ENCODE measurements at regions not wholly inside any gene's neighbourhood (a gene's known extent, or its start where the extent isn't known, plus 50 kb on each side); places are given as distances from the start of the nearest gene placed in this dataset.
A peak's percentile ranks its signal among the peaks of the same experiment; 100 is the strongest.
"Not testable (repeated sequence)": the region's sequence is repeated elsewhere in the genome, so short reads cannot be mapped to it uniquely, and the experiment has no call there.

DNA sequence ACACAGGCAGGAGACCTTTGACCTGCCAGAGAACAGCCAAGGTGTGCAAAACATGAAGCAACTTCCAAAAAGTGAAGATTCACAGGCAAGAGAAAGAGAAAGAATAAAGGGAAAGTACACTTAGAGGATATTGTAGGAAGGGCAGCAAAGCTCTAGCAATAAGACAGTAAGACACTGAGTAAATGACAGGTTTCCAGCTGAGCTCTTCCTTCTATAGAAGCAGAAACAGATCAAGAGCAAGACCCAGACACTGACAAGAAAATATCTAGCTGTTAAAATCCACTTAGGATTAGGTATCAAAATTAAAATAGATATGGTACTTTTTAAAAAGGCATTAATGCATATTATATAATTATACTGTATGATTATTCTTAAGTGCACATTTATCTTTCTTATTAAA is 333.4 kb downstream of the RAP2B start:
- H3K4me3 ChIP-seq: no peak overlapping the region

DNA sequence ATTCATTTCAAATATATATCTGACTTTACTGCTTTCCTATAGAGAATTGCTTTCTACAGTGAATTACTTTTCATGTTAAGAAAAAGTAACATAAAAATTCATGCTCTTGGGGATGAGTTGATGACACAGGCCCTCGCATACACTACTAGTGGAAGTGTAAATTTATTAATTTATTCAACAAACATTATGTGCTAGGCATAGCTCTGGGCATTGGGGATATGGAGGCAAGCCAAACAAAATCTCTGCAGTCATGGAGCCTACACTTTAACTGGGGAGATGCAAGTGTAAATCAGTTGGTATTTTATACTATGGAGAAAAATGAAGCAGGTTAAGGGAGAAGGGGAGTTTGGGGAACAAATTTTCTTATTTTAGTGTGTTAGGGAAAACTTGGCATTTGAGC is 340.7 kb downstream of the RAP2B start:
- H3K4me3 ChIP-seq: no peak overlapping the region
- H3K27ac ChIP-seq: no peak overlapping the region

More for the DNA sequence above, 333.4 kb downstream of the RAP2B start:
- no peak overlapping the region for H3K27ac ChIP-seq

DNA sequence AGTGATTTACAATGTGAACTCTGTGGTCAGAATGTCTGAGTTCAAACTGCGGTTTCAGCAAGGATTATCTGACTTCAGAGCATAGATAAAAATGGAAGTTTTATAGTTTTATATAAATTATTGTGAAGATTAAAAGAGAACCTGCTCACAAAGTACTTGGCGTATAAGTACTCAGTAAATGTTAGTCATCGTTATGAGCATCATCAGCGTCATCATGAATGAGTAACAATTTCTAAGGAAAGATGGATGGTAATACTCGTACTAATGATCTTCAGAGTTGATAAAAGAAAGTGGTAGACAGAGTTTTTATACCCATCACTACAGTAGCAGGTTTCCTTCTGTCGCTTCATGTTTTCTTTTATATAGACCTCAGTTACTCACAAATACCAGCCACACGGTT is 341.8 kb downstream of the RAP2B start:
- H3K4me3 ChIP-seq: no peak overlapping the region
- H3K27ac ChIP-seq: no peak overlapping the region

DNA sequence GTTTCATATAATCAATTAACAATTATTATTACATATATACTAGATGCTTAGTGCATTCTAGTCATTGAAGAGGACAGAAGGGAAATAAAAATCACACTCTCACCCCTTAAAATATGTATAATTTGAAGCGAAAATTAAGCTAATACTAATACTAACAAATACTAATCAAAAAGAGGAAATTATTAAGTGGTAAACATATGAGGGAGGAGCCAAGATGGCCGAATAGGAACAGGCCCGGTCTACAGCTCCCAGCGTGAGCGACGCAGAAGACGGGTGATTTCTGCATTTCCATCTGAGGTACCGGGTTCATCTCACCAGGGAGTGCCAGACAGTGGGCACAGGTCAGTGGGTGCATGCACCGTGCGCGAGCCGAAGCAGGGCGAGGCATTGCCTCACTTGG is 344.2 kb downstream of the RAP2B start:
- not testable (repeated sequence) for H3K27ac ChIP-seq, H3K4me3 ChIP-seq

DNA sequence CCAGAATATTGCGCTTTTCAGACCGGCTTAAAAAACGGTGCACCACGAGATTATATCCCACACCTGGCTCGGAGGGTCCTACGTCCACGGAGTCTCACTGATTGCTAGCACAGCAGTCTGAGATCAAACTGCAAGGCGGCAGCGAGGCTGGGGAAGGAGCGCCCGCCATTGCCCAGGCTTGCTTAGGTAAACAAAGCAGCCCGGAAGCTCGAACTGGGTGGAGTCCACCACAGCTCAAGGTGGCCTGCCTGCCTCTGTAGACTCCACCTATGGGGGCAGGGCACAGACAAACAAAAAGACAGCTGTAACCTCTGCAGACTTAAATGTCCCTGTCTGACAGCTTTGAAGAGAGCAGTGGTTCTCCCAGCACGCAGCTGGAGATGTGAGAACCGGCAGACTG is 344.7 kb downstream of the RAP2B start:
- H3K27ac ChIP-seq, H3K4me3 ChIP-seq: not testable (repeated sequence)

DNA sequence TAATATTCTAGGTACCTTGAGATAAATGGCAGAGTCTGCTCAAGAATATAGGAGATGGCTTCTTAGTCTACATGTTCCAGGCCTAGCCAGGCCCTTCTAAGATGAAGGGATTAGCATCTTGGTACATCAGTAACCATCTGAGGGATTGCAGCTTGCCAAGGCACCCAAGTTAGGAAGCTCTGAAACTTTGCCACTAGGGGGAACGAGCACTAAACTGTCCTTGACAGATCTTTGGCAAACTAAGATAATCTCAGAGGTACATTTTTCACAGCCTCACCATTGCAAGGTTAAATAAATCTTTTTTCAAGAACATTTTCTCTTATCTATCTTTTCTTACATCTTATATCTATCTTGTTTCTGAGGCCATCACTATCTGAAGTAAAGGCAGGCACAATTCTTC is 351.2 kb downstream of the RAP2B start:
- no peak overlapping the region for H3K4me3 ChIP-seq

DNA sequence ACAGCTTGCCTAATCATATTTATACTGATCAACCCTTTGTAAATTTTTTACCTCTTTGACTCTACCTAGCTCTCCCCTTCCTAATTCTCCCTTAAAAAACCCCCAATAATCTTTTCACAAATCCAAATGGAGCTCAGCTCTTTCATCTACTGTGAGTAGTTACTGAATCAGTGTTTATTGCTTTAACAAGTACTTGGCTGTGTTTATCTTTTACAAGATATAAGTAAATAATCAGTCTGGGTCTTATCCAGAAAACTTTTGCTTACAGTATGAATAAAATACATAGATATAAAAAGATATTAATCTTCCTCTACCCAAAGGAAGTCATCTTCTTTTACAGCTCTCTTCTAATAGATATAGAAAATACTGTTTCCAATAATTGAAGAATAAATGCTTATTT is 366.4 kb downstream of the RAP2B start:
- Histone ChIP-seq H3K4me3 (no peak overlapping the region), H3K27ac (no peak overlapping the region)

More for the DNA sequence above, 351.2 kb downstream of the RAP2B start:
- H3K27ac ChIP-seq: no peak overlapping the region

DNA sequence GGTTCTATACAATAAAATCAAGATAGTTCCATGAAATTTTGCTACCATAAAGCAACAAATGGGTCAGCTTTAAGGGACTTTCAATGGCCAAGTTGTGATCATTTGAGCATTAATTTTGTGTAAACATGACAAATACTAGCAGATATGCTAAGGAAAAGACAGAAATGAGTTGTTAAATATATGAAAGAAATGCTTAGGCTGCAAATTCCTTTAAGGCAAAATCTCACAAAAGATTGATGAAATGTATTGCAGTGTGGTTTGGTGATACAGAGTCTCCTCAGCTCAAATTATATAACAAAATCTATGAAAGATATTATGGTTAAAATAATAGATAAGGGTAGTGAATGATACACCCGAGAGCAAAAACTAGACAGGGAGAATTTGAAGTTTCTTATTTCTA is 377.2 kb downstream of the RAP2B start:
- Histone ChIP-seq H3K4me3 (no peak overlapping the region), H3K27ac (no peak overlapping the region)

DNA sequence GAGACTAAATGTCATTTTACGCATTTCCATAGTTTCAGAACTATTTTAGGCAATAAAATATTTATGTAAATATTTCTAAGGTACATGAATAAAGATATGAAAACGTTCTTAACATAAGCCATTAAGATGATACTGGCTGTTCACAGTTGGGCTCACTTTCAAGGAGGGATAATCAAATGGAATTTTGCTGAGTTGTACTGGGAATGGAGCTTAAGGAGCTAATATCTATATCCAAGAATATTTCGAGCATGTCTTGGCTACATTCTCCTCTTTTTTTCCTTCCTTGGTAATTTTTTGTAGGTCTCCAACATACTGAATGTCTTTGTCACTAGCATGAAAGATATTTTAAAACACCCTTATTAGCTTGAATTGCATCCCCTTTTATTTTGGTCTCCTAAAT is 383.4 kb downstream of the RAP2B start:
- no peak overlapping the region for H3K4me3 ChIP-seq

DNA sequence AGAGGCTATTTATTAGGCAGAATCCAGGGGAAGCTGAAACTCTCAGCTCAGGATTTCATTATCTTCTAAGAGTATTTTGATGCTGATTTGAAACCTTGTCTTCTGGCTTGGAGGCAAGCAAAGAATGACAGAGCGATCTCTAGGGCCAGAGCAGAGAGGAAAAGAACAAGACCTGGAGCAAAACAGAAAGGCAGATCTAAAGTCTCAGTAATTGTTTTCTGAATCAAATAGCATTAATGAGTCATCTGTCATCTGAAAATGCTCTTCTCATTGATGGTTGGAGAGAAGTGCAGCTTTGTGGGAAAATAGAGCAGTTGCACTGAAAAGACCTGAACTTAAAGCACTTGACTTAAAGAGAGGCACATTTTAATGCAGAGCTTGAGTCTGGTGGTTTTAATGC is 385.9 kb downstream of the RAP2B start:
- no peak overlapping the region for H3K27ac ChIP-seq

More for the DNA sequence above, 383.4 kb downstream of the RAP2B start:
- H3K27ac ChIP-seq: no peak overlapping the region

DNA sequence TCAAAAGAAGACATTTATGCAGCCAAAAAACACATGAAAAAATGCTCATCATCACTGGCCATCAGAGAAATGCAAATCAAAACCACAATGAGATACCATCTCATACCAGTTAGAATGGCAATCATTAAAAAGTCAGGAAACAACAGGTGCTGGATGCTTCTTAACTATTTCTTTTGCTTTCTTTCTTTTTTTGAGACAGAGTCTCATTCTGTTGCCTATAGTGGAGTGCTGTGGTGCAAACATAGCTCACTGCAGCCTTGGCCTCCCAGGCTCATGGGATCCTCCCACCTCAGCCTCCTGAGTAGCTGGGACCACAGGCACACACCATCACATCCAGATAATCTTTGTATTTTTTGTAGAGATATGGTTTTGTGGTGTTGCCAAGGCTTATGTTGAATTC is 387.7 kb downstream of the RAP2B start:
- H3K27ac ChIP-seq, H3K4me3 ChIP-seq: not testable (repeated sequence)

More for the DNA sequence above, 385.9 kb downstream of the RAP2B start:
- H3K4me3 ChIP-seq: no peak overlapping the region

DNA sequence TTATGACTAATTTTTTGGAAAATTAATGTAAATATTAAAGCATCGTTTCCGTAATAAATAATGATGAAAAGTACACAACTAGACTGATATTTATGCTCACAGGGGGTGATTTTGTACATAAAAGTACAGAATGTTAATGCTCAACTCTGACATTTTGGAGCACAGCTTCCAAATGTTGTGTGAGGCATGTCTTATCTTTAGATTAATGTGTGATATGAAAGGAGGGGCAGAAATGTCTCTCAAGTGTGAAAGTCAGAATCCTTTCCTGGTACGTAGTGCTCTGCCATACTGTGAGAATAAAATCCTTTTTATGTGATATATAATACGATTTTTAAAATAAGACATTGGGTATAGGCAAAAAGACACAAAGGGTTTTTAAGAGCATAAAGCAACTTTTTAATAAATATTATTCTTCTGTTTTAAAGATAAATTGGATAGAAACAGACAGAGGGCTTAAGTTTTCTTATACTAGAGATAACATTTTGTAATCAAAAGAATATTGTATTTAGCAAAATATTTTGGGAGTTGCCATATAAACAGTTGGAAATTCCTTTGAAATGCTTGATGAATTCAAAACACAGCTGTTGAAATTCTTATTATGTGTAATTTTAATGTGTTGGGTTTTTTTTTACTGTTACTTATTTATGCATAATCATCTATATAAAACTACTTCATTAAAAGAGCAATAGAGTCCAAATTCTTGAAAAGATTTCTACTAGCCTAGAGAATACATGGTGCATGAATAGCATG is 389.7 kb downstream of the RAP2B start:
- H3K4me3 ChIP-seq: no peak overlapping the region
- H3K27ac ChIP-seq: no peak overlapping the region

DNA sequence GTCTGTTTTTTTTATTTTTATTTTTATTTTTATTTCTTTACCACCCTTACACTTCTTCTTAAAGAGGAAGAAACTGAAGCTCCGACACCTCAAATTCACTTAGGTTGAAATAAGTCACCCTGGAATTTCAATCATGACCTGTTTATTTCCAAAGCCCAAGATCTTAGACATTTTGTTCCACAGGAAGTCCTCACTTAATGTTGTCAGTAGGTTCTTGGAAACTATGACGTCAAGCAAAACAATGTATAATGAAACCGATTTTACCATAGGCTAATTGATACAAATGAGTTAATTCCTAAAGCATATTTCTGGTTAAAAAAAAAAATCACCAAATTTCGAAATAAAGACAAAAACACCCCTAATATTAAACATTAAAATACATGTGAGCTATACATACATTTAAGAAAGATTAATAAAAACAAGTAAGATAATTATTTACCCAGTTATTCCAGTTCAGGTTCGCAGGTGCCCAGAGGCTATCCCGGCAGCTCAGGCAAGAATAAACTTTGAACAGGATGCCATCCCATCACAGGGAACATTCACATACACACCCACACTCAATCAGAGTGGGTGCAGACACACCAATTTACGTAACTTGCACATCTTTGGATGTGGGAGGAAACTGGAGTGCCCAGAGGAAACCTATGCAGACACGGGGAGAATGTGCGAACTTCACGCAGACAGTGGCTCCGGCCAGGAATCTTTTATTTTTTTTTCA is 391.0 kb downstream of the RAP2B start:
- H3K4me3 ChIP-seq: no peak overlapping the region
- peak overlapping the region in 1 of 21 experiments; percentile 2 for H3K27ac ChIP-seq

DNA sequence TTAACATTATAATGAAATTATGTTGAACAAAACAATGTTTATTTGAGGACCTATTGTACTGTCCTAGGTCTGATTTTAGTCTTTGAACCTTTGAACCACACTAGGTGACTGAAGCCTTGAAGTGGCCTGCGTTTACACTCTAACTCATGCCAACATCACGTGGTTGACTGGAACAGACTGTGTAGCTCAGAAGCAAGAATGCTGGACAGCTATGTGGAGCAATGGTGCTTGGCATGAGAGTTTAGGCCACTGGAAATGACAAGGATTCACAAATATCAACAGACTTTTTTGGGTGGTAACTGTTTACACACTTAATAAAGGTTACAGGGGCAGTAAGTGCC is 391.5 kb downstream of the RAP2B start:
- Histone ChIP-seq H3K27ac (no peak overlapping the region), H3K4me3 (no peak overlapping the region)

DNA sequence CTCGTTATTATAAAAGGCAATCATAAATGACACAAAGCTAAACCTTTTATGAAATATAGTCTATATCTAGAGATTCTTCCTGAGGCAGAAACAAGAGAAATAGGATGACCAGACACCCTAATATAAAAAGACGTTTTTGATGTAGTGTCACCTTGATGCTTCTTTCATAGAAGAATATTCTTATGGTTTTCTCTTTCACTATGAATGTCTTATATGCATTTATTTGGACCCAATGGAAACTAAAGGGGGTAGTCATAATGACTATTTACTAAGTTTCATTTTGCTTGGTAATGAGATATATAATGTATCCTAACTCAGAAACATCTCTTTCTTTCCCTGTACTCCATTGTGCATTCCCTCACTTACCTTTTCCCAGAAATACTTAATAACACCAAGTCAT is 393.9 kb downstream of the RAP2B start:
- no peak overlapping the region for H3K27ac ChIP-seq
- no peak overlapping the region for H3K4me3 ChIP-seq

DNA sequence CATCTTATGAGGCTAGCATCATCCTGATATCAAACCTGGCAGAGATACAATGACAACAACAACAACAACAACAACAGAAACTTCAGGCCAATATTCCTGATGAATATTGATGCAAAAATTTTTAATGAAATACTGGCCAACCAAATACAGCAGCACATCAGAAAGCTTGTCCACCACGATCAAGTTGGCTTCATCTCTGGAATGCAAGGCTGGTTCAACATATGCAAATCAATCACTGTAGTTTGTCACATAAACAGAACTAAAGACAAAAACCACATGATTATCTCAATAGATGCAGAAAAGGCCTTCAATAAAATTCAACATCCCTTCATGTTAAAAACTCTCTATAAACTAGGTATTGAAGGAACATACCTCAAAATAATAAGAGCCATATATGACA is 397.3 kb downstream of the RAP2B start:
- H3K27ac ChIP-seq, H3K4me3 ChIP-seq: not testable (repeated sequence)

DNA sequence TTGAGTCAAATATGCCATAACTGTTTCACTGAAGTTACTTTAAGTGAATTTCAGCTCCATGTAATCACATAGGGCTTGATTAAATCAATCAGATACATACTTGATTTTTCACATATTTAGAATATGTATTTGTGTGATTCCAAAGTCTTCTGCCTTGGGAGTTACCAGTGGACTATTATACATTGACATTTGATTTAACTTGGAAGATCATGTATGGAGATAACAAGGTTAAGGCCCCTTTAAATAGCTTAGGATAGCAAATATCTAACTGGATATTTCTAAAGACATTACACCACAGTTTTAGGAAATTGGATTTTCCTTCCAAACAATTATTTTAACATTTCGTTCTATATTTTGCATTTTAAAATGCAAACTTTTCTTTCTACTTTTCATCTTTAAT is 405.0 kb downstream of the RAP2B start:
- Histone ChIP-seq H3K27ac (no peak overlapping the region), H3K4me3 (no peak overlapping the region)

DNA sequence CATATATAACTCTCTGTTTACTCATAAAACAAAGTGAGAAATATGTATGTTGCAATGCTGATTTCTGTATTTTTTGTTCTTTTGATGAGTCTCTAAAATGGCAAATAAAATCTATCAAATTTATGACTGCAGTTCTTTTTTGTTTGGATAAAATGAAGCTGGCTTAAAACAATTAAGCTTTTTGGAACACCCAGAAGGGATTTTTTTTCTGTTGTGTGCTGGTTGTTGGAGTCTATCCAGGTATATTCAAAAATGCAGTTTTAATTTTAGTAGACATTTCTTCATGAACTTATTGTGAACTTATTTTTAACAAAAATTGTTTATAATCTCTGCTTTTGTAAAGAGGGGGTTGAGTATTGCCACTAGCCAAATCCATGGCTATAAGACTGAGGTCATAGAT is 405.5 kb downstream of the RAP2B start:
- no peak overlapping the region for H3K4me3 ChIP-seq
- no peak overlapping the region for H3K27ac ChIP-seq

DNA sequence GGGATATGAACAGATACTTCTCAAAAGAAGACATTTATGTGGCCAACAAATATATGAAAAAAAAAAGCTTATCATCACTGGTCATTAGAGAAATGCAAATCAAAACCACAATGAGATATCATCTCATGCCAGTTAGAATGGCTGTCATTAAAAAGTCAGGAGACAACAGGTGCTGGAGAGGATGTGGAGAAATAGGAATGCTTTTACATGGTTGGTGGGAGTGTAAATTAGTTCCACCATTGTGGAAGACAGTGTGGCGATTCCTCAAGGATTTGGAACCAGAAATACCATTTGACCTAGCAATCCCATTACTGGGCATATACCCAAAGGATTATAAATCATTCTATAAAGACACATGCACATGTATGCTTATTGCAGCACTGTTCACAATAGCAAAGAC is 408.5 kb downstream of the RAP2B start:
- not testable (repeated sequence) for H3K27ac ChIP-seq, H3K4me3 ChIP-seq

DNA sequence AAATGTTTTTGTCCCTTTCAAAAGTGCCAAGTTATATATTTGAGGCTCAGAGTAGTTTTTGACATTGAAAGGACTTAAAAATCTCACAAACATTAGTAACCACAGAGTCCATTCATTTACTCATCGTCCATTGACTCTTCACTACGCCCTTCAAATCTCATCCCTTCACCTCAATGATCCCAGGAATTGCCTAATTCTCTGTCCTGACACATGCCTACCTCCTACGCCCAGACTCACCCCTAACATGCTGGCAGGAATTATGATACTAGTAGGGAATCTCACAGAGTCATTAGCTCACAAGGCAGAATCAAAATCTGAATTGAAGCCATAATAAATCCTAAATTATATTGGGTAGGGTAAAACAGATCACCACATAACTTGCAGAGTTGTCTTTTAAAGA is 410.1 kb downstream of the RAP2B start:
- Histone ChIP-seq H3K4me3 (no peak overlapping the region), H3K27ac (no peak overlapping the region)

DNA sequence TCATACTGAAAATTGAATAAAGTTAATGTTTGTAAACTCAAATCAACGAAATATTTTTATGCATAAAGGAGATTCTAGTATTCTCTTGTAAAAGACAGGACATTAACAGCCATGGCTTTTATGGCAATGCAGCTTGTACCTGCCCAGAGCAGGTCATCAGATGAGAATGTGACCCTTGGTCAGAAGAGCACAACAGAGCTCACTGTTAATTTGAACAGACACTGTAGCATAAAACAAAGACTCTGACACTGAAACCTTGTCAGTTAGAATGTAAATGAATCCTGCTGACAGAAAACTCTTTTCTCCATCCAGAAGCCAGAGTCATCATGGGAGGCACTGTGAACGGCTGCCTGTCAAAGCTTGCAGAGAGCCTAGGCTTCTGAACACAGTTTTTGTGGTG is 410.6 kb downstream of the RAP2B start:
- no peak overlapping the region for H3K4me3 ChIP-seq
- H3K27ac ChIP-seq: no peak overlapping the region

DNA sequence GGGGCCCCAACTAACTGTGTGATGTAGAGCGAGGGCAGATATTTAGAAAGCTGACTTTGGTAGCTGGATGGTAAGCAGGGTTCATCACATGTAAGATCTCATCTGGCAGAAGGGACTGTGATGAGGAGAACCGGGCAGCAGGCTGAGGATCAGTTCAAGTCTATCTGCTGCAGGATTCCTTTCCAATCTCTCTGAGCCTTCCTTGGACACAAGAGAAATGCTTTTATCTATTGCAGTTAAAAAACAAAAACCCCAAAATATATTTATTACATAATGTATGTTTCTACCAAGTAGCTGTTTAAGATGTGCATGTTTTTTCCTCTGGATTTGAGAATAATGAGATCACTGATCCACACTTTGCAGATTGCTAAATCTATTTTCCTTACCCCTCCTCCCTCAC is 411.5 kb downstream of the RAP2B start:
- H3K4me3 ChIP-seq: no peak overlapping the region
- no peak overlapping the region for H3K27ac ChIP-seq
